NCI-H146 treated with DMSO at 0.1 percent for 48 hours (cell line): ENCODE measurements at regions not wholly inside any gene's neighbourhood (a gene's known extent, or its start where the extent isn't known, plus 50 kb on each side); places are given as distances from the start of the nearest gene placed in this dataset.
"Not testable (repeated sequence)": the region's sequence is repeated elsewhere in the genome, so short reads cannot be mapped to it uniquely, and the experiment has no call there.

Experiments
- DNase-seq: peaks from one replicate; lab custom pipeline; 2025; ENCODE audit not compliant: unreplicated experiment; lab: John Stamatoyannopoulos, UW

GRCh38 chr12:13367973-13368372 is 171.4 kb downstream of the EMP1 start:
- DNase-seq: no peak

DNA sequence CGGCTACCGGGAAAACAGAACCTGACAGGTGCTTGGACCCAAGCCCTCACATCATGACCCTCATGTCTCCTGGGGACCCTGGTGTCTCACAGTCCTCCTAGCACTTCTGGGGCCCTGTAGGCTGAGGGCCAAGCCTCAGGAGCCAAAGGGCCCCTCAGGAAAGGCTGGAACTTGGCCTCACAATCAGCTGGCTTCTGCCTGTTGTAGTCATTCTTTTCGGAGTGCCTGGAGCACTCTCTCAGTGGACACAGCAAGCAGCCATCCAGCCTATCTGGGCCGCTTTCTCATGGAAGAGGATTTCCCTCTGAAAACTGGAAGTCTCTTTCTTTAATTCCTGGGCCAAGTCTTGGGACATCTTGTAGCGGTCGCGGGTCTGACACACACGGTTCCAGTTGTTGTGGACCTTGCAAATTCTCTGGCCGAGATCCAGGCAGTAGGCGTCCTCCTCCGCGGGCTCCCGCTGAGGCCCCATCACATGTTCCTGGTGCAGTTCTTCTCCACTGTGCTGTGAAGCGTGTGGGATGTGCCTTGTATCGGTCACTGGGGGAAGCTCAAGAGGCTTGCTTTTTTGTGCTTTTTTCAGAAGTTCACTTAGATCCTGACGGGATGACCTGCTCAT is 169.3 kb downstream of the EMP1 start:
- no peak for DNase-seq

GRCh38 chr12:13362260-13362841 is 165.8 kb downstream of the EMP1 start:
- peak; percentile 31 for DNase-seq

DNA sequence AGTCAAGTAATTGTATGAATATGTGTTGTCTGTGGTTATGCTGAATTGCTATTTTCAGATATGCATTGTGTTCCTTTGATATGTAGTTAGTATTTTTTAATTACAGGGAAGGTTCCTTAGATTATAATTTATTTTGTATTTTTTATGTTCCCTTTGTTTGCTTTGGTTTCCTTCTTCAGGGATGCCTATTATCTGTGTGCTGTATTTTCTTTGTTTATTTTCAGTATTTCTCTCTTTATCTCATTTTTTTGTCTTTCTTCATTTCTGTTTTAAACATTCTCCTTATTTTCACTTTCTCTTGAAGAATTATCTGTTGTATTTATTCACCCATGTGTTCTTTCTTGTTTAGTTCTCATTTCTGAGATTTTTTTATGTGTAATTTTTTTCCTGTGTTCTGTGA is 163.1 kb downstream of the EMP1 start:
- no peak for DNase-seq

GRCh38 chr12:13358391-13358905 is 161.9 kb downstream of the EMP1 start:
- DNase-seq: no peak

- no peak for DNase-seq
Measured at GRCh38 chr12:13350946-13351345, 154.4 kb downstream of the EMP1 start.

GRCh38 chr12:13350381-13350780 is 153.9 kb downstream of the EMP1 start:
- no peak for DNase-seq

GRCh38 chr12:13348464-13348863 is 151.9 kb downstream of the EMP1 start:
- DNase-seq: no peak

DNA sequence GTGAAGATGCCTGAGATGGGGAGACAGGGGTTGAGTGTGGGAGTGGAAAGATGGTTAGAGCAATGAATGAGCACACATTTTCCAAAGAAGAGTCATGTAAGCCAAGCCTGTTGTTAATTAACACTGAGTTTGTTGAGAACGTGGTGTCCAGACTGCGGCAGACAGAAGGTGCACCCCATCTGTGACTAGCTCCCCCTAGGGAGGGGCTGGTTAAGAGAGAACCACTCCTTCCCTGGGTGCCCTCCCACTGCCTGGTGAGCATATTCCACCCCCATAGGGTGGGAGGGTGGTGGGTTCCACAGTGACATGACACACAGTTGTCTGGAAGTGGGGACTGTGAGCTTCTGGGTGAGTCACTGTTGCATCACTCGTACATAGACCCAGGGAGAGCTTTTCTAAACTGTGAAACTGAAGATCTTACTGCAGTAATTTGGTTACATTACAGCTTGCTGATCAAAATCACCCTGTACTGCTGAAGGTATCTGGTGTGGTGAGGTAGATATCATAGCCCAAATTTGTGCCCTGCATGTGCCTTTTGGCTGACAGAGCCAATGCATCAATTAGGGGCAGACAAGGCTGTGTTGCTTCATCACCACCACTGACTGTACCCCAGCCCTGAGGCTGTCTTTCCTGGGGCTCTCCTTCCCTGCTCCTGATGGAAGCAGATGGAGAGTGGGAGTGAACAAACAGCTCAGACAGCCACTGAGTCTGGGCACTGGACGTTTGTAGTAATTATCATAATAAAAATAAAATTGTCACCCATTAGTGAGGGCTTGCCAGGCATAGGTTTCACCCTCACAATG is 150.9 kb downstream of the EMP1 start:
- DNase-seq: no peak

- DNase-seq: no peak
Measured at GRCh38 chr12:13345722-13346121, 149.2 kb downstream of the EMP1 start.

DNA sequence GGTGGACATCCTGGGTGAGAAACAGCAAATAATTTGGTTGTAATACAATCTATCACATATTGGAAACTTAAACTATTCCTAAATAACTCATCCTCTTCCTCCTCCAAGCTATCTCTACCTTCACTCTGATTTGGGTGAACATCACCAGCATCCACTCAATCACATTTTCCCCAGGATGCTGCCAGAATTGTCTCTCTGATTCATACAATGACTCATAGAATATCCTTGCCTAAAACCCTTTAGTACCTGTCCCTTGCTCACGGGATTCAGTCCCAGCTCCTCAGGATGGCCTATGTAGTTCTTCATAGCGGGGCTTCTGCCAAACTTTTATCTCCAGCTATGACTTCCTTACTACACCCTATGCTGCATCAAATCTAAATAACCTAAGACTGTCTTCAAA is 146.8 kb downstream of the EMP1 start:
- no peak for DNase-seq

DNA sequence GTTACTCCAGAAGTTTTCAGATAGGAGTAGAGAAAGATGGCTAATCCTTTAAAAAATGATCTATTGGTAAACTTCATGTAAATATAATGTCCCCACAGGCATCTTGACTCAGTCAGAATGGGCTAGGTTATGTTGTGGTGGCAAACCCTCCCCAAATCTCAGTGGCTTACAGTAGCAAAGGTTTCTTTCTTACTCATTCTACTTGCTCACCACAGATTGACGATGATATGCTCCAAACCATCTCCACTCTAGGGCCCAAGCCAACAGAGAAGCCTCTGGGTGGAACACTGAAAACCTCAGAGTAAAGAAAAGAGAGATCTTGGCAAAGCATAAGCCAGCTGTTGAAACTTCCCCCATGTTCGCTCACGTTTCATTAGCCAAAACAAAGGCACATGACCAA is 146.4 kb downstream of the EMP1 start:
- DNase-seq: no peak

GRCh38 chr12:13340149-13340548 is 143.6 kb downstream of the EMP1 start:
- DNase-seq: no peak

- no peak for DNase-seq
Measured at GRCh38 chr12:13339538-13339937, 143.0 kb downstream of the EMP1 start.

DNA sequence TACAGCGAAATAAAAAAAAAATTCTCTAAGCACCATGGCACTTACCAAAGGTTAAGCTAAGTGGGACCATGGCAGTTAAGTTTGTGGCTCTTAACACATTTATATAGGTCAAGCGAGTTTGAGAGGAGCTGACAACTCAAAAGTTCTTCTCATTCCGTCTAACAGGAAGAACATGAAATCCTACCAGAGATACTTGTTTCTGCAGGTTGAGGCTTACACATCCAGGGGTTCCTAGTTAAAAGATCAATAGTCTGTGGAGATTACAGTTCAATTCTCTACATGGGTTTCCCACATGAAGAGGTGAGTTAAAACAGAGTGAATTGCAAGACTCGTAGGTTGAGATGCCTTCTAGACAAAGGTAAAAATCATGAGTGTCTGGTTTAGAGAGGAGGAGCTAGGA is 142.6 kb downstream of the EMP1 start:
- DNase-seq: no peak

DNA sequence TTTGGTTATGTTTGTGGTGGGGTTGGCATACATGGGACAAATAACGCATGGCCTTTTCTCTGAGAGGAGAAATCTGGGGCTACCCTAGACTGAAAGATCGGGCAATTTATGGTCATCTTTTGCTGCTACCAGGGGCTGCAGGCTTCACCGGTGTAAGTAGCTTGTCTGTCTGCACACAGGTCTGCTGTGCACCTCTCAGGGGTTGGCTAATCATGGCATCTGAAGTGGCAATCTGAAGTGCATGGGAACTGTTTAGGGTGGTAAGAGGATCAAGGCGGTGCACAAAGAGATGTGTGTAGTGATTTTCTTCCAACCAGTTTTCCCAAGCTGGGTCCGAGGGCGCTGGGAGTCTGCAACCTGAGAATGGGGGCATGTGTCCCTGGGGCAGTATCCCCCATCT is 141.3 kb downstream of the EMP1 start:
- DNase-seq: no peak

- DNase-seq: no peak
Measured at GRCh38 chr12:13336216-13336615, 139.7 kb downstream of the EMP1 start.

GRCh38 chr12:13328535-13328934 is 132.0 kb downstream of the EMP1 start:
- DNase-seq: no peak

GRCh38 chr12:13326076-13326475 is 129.6 kb downstream of the EMP1 start:
- DNase-seq: no peak

DNA sequence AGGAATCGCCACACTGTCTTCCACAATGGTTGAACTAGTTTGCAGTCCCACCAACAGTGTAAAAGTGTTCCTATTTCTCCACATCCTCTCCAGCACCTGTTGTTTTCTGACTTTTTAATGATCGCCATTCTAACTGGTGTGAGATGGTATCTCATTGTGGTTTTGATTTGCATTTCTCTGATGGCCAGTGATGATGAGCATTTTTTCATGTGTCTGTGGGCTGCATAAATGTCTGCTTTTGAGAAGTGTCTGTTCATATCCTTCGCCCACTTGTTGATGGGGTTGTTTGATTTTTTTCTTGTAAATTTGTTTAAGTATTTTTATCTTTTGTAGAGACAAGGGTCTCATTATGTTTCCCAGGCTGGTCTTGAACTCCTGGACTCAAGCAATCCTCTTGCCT is 128.5 kb downstream of the EMP1 start:
- not testable (repeated sequence) for DNase-seq

- DNase-seq: no peak
Measured at GRCh38 chr12:13318231-13319015, 121.9 kb downstream of the EMP1 start.
